HAP-1 (cell line): ENCODE measurements at regions not wholly inside any gene's neighbourhood (a gene's known extent, or its start where the extent isn't known, plus 50 kb on each side); places are given as distances from the start of the nearest gene placed in this dataset.

Source experiments
- DNase-seq, 2 experiments: peaks; one replicate each; pipeline ENCODE4 v3.0.0-alpha.2; 2016 to 2020; ENCODE audit warnings: low spot score in 2 of 2
- H3K27me3 ChIP-seq: fragments of 250-450 bp; sonication (Bioruptor Pico); 2 replicates; pipeline ENCODE4 v1.5.1; 2020; ENCODE audit warnings: low read depth, mild to moderate bottlenecking, moderate library complexity
- H3K36me3 ChIP-seq: fragments of 250-450 bp; sonication (Bioruptor Pico); replicated peaks from 2 replicates; pipeline ENCODE4 v1.5.1; 2020; ENCODE audit warnings: mild to moderate bottlenecking
- H3K4me1 ChIP-seq: fragments of 250-450 bp; sonication (Bioruptor Pico); 2 replicates; pipeline ENCODE4 v1.5.1; 2020; ENCODE audit warnings: mild to moderate bottlenecking
- H3K4me3 ChIP-seq: fragments of 250-450 bp; sonication (Bioruptor Pico); 2 replicates; pipeline ENCODE4 v1.5.1; 2020; ENCODE audit warnings: mild to moderate bottlenecking, moderate library complexity
- H3K9me3 ChIP-seq: fragments of 250-450 bp; sonication (Bioruptor Pico); 2 replicates; pipeline ENCODE4 v1.5.1; 2020; ENCODE audit warnings: mild to moderate bottlenecking, moderate library complexity
- in situ Hi-C: fragments of 300-500 bp; cut with MboI; formaldehyde crosslinking; loops from 3 replicates; pipeline ENCODE4 v1.14.3; 2020; ENCODE audit warnings: low sequenced_read_pairs, inconsistent platforms, mixed read lengths

GRCh38 chr5:124461157-124461556 is 285.3 kb downstream of the ZNF608 start:
- H3K27me3 ChIP-seq = no peaks in the 10 kb centered on the region
- in situ Hi-C loops = no loop called here
- no peaks in the 10 kb centered on the region for H3K9me3 ChIP-seq
- DNase-seq = no peak
- no peaks in the 10 kb centered on the region for H3K36me3 ChIP-seq
- H3K4me1 ChIP-seq = peaks cover 7% of the 10 kb centered on the region
- no peak overlapping the region for H3K4me3 ChIP-seq

GRCh38 chr5:124460642-124461041 is 285.8 kb downstream of the ZNF608 start:
- Histone ChIP-seq H3K4me1 (peaks cover 7% of the 10 kb centered on the region), H3K9me3 (no peaks in the 10 kb centered on the region), H3K27me3 (no peaks in the 10 kb centered on the region), H3K36me3 (no peaks in the 10 kb centered on the region), H3K4me3 (no peak overlapping the region)
- in situ Hi-C loops = no loop called here
- no peak for DNase-seq

- no peak for DNase-seq
- H3K4me1 ChIP-seq = peaks cover 4% of the 10 kb centered on the region
- H3K9me3 ChIP-seq = no peaks in the 10 kb centered on the region
- H3K36me3 ChIP-seq = no peaks in the 10 kb centered on the region
- in situ Hi-C loops = no loop called here
- H3K27me3 ChIP-seq = no peaks in the 10 kb centered on the region
- H3K4me3 ChIP-seq = no peak overlapping the region
These were observed 286.5 kb downstream of the ZNF608 start for GRCh38 chr5:124459984-124460383.

GRCh38 chr5:124457901-124458300 is 288.5 kb downstream of the ZNF608 start:
- peaks cover 4% of the 10 kb centered on the region for H3K4me1 ChIP-seq
- no peaks in the 10 kb centered on the region for H3K36me3 ChIP-seq
- no peaks in the 10 kb centered on the region for H3K9me3 ChIP-seq
- H3K4me3 ChIP-seq = no peak overlapping the region
- DNase-seq = no peak
- in situ Hi-C loops = no loop called here
- no peaks in the 10 kb centered on the region for H3K27me3 ChIP-seq

GRCh38 chr5:124457101-124457500 is 289.3 kb downstream of the ZNF608 start:
- in situ Hi-C loops = no loop called here
- peaks cover 4% of the 10 kb centered on the region for H3K4me1 ChIP-seq

GRCh38 chr5:124456249-124456648 is 290.2 kb downstream of the ZNF608 start:
- Histone ChIP-seq H3K27me3 (no peaks in the 10 kb centered on the region), H3K36me3 (no peaks in the 10 kb centered on the region), H3K9me3 (no peaks in the 10 kb centered on the region), H3K4me3 (no peak overlapping the region), H3K4me1 (peaks cover 2% of the 10 kb centered on the region)
- in situ Hi-C loops = no loop called here
- DNase-seq = no peak

More at GRCh38 chr5:124457101-124457500, 289.3 kb downstream of the ZNF608 start:
- H3K4me3 ChIP-seq = no peak overlapping the region
- DNase-seq = no peak
- H3K9me3 ChIP-seq = no peaks in the 10 kb centered on the region
- no peaks in the 10 kb centered on the region for H3K36me3 ChIP-seq
- no peaks in the 10 kb centered on the region for H3K27me3 ChIP-seq

GRCh38 chr5:124454081-124454480 is 292.4 kb downstream of the ZNF608 start:
- Histone ChIP-seq H3K9me3 (no peaks in the 10 kb centered on the region), H3K4me3 (no peak overlapping the region), H3K27me3 (no peaks in the 10 kb centered on the region), H3K36me3 (no peaks in the 10 kb centered on the region), H3K4me1 (no peaks in the 10 kb centered on the region)
- in situ Hi-C loops = no loop called here
- DNase-seq = no peak

GRCh38 chr5:124453221-124454051 is 293.0 kb downstream of the ZNF608 start:
- H3K9me3 ChIP-seq = no peaks in the 10 kb centered on the region
- DNase-seq = no peak

GRCh38 chr5:124452412-124452811 is 294.0 kb downstream of the ZNF608 start:
- Histone ChIP-seq H3K4me1 (no peaks in the 10 kb centered on the region), H3K27me3 (no peaks in the 10 kb centered on the region), H3K4me3 (no peak overlapping the region), H3K36me3 (no peaks in the 10 kb centered on the region), H3K9me3 (no peaks in the 10 kb centered on the region)
- in situ Hi-C loops = no loop called here
- no peak for DNase-seq

More at GRCh38 chr5:124453221-124454051, 293.0 kb downstream of the ZNF608 start:
- in situ Hi-C loops = no loop called here
- Histone ChIP-seq H3K27me3 (no peaks in the 10 kb centered on the region), H3K4me3 (no peak overlapping the region), H3K4me1 (no peaks in the 10 kb centered on the region), H3K36me3 (no peaks in the 10 kb centered on the region)

- DNase-seq = no peak
- H3K9me3 ChIP-seq = no peaks in the 10 kb centered on the region
- H3K4me3 ChIP-seq = no peak overlapping the region
- no peaks in the 10 kb centered on the region for H3K4me1 ChIP-seq
- in situ Hi-C loops = no loop called here
- H3K27me3 ChIP-seq = no peaks in the 10 kb centered on the region
- H3K36me3 ChIP-seq = no peaks in the 10 kb centered on the region
These were observed 294.6 kb downstream of the ZNF608 start for GRCh38 chr5:124451721-124452383.

- Histone ChIP-seq H3K27me3 (no peaks in the 10 kb centered on the region), H3K4me1 (peaks cover 15% of the 10 kb centered on the region), H3K4me3 (no peak overlapping the region), H3K9me3 (no peaks in the 10 kb centered on the region), H3K36me3 (no peaks in the 10 kb centered on the region)
- peak; percentile 36 to 62 for DNase-seq
- in situ Hi-C loops = no loop called here
These were observed 300.3 kb downstream of the ZNF608 start for GRCh38 chr5:124446120-124446519.

- DNase-seq = no peak
These were observed 301.3 kb downstream of the ZNF608 start for GRCh38 chr5:124445070-124445619.

GRCh38 chr5:124444147-124444775 is 302.2 kb downstream of the ZNF608 start:
- in situ Hi-C loops = no loop called here
- Histone ChIP-seq H3K4me3 (no peak overlapping the region), H3K36me3 (no peaks in the 10 kb centered on the region), H3K27me3 (no peaks in the 10 kb centered on the region), H3K4me1 (peaks cover 19% of the 10 kb centered on the region), H3K9me3 (no peaks in the 10 kb centered on the region)
- DNase-seq = no peak

More at GRCh38 chr5:124445070-124445619, 301.3 kb downstream of the ZNF608 start:
- Histone ChIP-seq H3K4me1 (peaks cover 15% of the 10 kb centered on the region), H3K4me3 (no peak overlapping the region), H3K9me3 (no peaks in the 10 kb centered on the region), H3K27me3 (no peaks in the 10 kb centered on the region), H3K36me3 (no peaks in the 10 kb centered on the region)
- in situ Hi-C loops = no loop called here

GRCh38 chr5:124440471-124440870 is 306.0 kb downstream of the ZNF608 start:
- Histone ChIP-seq H3K4me1 (peaks cover 29% of the 10 kb centered on the region), H3K4me3 (no peak overlapping the region), H3K9me3 (no peaks in the 10 kb centered on the region), H3K36me3 (no peaks in the 10 kb centered on the region), H3K27me3 (no peaks in the 10 kb centered on the region)
- in situ Hi-C loops = no loop called here
- DNase-seq = no peak
